ENCODE measurements at regions not wholly inside any gene's neighbourhood (a gene's known extent, or its start where the extent isn't known, plus 50 kb on each side); places are given as distances from the start of the nearest gene placed in this dataset.

DNA sequence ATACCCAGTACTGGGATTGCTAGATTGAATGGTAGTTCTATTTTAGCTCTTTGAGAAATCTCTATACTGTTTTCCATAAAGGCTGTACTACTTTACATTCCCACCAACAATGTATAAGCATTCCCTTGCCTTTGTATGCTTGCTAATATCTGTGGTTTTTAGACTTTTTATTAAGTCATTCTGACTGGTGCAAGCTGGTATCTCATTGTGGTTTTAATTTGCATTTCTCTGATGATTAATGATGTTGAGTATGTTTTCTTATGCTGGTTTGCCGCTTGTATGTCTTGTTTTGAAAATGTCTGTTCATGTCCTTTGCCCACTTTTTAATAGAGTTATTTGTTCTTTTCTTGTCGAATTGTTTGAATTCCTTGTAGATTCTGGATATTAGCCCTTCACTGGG, 512.7 kb upstream of the PAPPA start:
- no peaks in the 10 kb centered on the region for H3K36me3 ChIP-seq
- no peak overlapping the region for H3K4me3 ChIP-seq
- intact Hi-C loops (cut with DNase I): no loop called here
- H3K27me3 ChIP-seq: peaks cover 0 to 2% (median 0%) of the 10 kb centered on the region in 9 donors
- WGBS, 4 donors: 75 to 82% (median 80%) methylated on average over 2 of the region's 2 CpGs
- H3K9me3 ChIP-seq: no peaks in the 10 kb centered on the region
- H3K4me1 ChIP-seq: no peaks in the 10 kb centered on the region
- no peak for ATAC-seq
- no peak for DNase-seq
- TF ChIP-seq CTCF (IDR thresholded peaks at IDR 0.05) (no peak), POLR2A (IDR thresholded peaks at IDR 0.05) (no peak)
- no peak overlapping the region for H3K27ac ChIP-seq

- H3K36me3 ChIP-seq: no peaks in the 10 kb centered on the region
- no peak for DNase-seq
- TF ChIP-seq CTCF (IDR thresholded peaks at IDR 0.05) (no peak), POLR2A (IDR thresholded peaks at IDR 0.05) (no peak)
These were observed 511.3 kb upstream of the PAPPA start for GRCh38 chr9:115642285-115642684.

DNA sequence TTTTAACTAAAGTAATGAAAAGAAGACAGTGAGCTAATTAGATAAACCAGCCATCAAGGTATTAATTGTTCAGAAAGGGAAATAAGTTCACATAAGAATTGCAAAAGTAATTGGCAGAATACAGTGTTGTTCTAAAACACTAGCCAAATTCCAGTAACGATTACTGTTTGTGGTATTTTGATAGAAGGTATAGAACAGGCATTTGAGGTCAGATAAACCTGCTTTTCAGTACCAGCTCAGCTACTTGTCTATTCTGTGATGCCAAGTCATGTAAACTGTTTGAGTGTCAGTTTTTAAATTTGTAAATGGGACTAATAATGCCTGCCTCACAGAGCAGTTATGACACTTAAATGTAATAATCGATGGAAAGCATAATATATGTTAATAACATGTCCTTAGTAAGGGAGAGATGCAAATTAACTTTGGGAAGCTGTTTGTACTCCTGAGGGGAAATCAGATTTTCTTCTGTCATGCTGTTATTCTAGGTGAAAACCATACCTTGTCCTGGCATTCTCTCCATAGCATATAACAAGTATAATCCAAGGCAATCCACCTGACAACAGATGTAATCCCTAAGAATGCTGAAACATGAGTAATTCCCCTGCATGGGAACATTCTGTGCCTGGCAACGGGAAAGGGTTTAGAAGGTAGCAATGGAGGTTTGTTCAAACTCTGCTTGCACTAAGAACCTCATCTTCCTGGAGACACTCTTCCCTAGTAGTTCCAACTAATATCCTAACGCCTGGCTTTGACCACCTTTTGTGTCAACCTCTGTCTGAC, 509.5 kb upstream of the PAPPA start:
- Histone ChIP-seq H3K27ac (no peak overlapping the region), H3K4me3 (no peak overlapping the region), H3K9me3 (no peaks in the 10 kb centered on the region), H3K4me1 (peaks cover 0 to under 1% (median 0%) of the 10 kb centered on the region in 12 donors), H3K36me3 (no peaks in the 10 kb centered on the region), H3K27me3 (peaks cover 0 to 2% (median 0%) of the 10 kb centered on the region in 9 donors)
- no peak for ATAC-seq
- no peak for TF ChIP-seq CTCF (IDR thresholded peaks at IDR 0.05)
- no peak for TF ChIP-seq POLR2A (IDR thresholded peaks at IDR 0.05)
- DNase-seq: no peak
- intact Hi-C loops (cut with DNase I): no loop called here
- 74 to 82% (median 79%) methylated on average over 4 of the region's 4 CpGs for WGBS, 4 donors

More at GRCh38 chr9:115642285-115642684, 511.3 kb upstream of the PAPPA start:
- intact Hi-C loops (cut with DNase I): no loop called here
- no peaks in the 10 kb centered on the region for H3K9me3 ChIP-seq
- 54 to 77% (median 59%) methylated on average over 1 of the region's 1 CpG for WGBS, 4 donors
- H3K4me3 ChIP-seq: no peak overlapping the region
- H3K27ac ChIP-seq: no peak overlapping the region
- H3K4me1 ChIP-seq: no peaks in the 10 kb centered on the region
- ATAC-seq: no peak
- peaks cover 0 to 2% (median 0%) of the 10 kb centered on the region in 9 donors for H3K27me3 ChIP-seq

DNA sequence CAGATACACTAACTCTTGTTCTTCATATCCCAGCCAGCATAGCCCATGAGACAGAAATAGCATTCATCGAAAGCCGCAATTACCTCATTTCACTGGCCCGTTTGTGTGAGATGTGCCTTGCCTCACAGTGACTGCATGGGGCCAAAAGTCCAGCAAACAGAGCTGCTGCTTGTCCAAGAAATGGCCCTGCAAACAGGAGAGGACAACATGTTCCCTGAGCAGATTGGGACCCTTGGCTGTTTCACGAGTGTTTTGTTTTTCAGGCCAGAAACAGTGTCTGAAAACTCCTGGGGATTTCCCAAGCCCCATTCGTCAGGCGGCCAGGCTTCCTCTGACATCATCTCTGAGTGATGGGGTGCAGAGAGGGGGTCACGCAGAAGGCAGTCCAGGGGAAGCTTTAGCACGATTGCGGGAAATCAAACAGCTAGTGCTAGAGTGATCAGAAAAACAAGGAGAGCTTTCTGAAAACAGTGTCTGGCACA, 503.6 kb upstream of the PAPPA start:
- peaks cover 0 to 7% (median 0%) of the 10 kb centered on the region in 12 donors for H3K4me1 ChIP-seq
- H3K36me3 ChIP-seq: no peaks in the 10 kb centered on the region
- no peaks in the 10 kb centered on the region for H3K9me3 ChIP-seq
- no peak overlapping the region for H3K4me3 ChIP-seq
- intact Hi-C loops (cut with DNase I): no loop called here
- H3K27me3 ChIP-seq: no peaks in the 10 kb centered on the region
- peak overlapping the region in 9 of 12 donors; percentile 33 to 68 (median 53) for H3K27ac ChIP-seq
- TF ChIP-seq CTCF (IDR thresholded peaks at IDR 0.05): no peak
- 30 to 49% (median 47%) methylated on average over 9 of the region's 9 CpGs for WGBS, 4 donors
- DNase-seq: peak; percentile 52 to 79 (median 60)
- ATAC-seq: peak; percentile 86 to 97 (median 96)
